Esophagus mucosa (tissue), 1 donor: ENCODE measurements at regions not wholly inside any gene's neighbourhood (a gene's known extent, or its start where the extent isn't known, plus 50 kb on each side); places are given as distances from the start of the nearest gene placed in this dataset.

Experiments used
- ATAC-seq: fragments of 200-7000 bp; cut with Tn5 transposase; one replicate; pipeline ENCODE4 v1.9.1; 2020
- donor health status: DM: yes; HTN: yes; CAD: no.

DNA sequence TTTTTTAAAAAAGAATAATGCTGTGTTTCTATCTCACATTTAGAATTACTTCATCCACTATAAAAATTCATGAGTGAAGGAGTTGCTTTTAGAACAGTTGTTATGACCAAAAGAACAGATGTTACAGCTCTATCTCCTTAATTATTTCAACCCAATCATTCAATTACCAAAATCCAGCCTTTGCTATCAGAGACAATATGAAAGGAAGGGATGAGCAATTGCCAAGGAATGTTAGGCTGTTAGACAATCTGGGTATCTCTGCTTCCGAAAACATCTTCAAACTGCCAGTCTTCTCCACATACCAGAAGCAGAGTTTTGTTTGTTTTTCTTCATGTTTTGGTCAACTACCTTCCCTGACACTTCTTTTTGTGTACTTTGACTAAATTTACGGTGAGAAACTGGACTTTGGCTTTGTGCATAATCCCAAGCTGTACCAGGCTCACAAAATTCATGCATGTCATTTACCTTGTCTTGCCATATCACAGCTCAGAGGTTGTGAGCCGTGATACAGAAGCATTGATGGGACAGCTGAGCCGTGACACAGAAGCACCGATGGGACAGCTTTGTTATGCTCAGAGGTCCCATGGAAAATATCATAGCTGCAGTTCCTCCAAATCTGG lies 405.5 kb downstream of the KIF4B start:
- no peak for ATAC-seq

DNA sequence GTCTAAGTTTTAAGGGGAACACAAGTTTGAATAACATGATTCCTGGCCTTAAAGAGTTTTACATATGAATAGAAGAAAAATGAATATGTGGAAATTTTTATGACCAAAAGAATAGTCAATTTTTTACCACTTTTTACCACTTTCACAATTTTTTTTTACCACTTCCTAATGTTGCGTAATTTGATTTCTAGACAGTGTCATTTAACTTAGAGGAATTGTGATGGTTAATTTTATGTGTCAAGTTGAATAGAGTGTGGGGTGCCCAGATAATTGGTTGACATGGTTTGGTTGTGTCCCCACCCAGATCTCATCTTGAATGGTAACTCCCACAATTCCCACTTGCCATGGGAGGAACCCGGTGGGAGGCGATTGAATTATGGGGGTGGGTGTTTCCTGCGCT lies 416.6 kb downstream of the KIF4B start:
- no peak for ATAC-seq

DNA sequence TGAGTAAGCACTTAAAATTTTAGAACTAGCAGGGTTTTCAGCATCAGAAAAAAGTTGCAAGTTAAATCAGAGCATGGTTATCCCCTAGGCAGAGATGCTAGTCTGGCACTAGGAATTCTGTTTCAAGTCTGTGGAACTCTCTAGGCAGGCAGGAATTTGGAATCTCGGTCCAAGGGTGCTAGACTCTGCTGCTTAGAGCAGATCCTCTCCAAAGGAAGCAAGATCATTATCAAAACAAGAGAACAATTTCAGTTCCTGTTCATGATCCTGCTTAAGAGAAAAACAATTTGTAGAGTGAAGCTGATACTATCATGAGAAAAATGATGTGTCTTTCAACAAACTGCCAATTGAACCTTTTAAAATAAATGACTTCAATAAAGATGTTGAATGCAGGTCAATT lies 420.7 kb downstream of the KIF4B start:
- no peak for ATAC-seq

DNA sequence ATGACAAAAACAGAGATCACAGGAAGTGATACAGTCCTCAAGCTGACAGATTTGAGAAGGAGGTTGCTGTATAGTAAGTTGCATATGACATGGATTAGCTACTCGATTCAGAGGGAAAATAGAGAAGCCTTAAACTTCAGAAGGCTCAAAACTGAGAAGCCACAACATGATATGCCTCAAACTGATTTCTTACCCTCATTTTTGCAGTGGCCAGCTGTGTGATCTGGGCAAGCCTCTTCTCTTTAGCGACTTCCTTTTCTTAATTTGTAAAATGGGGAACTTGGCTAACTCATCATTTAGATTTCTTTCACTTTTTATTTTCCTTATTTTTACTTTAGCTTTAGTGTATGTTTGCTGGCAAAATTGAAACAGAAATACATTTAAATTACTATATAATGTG lies 421.1 kb downstream of the KIF4B start:
- ATAC-seq = no peak

DNA sequence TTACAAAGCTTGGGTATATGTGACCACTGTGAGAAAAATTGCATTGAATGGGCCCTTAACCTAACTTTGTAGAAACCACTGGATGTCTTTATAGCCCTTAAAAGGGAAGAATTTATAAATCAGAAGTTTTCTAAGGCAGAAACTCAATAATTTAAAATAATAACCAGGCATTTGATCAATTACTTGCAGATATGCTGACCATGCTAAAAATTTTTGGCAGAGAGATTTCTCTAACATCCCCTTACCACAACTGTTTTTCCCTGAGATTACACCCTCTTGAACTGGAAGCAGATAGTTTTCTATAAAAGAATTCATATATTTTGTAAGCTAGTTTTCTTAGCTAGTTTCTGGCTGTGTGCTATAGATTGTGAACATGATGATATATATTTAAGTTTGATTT lies 428.3 kb downstream of the KIF4B start:
- no peak for ATAC-seq

DNA sequence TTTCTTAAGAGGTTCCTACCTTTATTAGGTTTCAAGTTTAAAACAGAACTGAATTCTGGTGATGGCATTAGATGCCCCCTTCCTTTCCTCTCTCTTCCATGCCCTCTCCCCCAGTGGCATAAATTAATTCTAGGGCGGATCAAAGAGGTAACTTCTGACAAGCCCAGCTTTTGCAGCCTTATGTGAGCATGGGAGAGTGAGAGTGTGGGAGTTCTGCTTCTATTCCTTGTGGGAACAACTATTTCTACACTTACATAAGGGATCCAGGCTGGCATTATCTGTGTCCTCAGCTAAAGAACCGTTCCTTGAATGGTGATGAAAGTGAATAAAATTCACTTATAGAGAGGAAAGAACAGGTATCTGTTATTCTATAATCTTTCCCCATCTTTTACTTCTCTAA lies 437.6 kb downstream of the KIF4B start:
- no peak for ATAC-seq

DNA sequence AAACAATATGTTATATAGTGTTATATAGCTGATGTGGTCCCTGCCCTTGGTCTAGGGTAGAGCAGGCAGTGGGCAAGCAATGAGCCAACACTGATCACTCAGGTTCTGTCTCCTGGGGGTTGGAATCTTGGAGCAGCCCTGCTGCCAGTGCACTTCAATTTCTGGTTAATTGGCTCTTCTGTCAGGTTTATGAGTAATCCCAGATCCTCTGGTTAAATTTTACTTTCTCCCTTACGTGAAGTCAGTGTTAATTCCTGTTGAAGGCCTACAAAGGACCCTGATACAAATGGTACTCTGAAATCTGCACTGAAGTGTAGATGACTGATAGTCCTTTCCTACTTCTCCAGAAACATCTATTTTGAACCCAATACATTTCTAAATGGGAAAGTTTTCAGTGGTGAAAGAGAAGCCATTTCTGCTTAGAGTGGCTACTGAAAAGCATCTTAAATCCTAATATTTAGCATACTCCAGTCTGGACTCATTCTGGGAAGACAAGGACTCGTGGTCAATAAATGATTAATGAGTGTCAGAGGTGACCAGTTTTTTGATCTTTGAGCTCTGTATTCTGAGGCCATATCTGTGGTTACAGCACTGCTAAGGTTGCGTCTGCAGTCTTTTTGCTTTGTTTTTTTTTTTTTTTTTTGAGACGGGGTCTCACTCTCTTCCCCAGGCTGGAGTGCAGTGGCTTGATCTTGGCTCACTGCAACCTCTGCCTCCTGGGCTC lies 442.4 kb downstream of the KIF4B start:
- ATAC-seq = no peak

DNA sequence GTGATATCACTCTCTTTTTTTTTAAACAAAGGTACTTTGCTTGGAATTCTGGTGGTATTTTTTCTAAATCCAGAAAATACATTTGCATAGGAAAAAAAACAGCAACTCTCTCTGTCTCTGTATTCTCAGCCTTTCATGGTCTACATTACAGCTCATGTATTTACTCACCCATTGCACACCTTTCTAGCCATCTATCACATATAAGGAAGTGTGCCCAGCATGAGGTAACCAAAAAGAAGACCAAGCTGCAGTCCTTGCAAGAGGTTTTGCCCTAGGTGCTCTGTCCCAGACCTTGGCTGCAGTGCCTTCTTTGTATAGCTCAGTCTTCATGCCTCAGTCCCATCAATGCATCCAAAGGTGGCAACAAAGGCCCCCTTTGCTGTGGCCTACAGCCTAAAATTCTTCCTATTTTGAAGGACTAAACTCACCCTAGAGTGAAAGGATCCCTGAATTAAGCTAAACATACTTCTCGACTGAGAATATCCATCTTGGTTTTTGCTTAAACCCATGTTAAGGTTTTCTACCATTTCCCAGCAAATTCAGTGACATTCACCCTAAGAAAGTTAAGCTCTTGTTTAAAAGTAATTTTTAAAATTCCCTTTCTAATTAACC lies 446.4 kb downstream of the KIF4B start:
- no peak for ATAC-seq

DNA sequence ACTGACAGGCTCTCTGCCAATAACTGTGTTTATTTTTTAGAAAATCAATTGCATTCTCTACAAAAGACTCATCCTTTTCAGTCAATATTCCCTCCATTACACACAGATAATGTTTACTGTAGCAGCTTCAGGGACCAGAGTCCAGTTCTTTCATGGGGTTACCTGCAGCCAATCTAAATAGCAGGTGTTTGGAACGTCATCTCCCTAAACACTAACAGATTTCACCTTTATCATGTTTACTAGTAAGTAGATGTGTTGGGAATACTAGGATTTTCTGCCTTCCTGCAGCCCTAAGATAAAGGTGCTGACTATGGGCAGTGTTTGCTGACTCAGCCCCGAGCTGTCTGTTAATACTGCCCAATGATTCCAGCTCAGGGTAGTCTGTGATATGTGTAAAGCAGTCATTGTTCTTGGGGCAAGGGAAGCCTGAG lies 447.0 kb downstream of the KIF4B start:
- no peak for ATAC-seq

DNA sequence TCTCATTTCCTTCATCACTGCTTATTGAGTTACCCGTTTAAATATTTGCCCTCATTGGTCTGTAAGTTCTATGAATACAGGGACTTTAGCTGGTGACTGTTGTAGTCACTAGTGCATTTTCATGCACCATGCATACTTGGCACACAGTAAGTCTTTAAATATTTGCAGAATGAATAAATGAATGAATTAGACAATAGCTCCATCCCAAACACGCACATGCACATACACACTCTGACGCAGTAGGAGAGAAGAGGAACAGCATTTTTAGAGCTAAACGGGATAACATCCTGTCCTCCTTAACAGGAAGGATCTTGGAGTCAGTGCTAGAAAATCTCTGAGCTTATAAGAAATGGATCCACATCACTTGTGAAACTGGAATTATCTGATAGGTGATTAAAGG lies 447.7 kb downstream of the KIF4B start:
- no peak for ATAC-seq

DNA sequence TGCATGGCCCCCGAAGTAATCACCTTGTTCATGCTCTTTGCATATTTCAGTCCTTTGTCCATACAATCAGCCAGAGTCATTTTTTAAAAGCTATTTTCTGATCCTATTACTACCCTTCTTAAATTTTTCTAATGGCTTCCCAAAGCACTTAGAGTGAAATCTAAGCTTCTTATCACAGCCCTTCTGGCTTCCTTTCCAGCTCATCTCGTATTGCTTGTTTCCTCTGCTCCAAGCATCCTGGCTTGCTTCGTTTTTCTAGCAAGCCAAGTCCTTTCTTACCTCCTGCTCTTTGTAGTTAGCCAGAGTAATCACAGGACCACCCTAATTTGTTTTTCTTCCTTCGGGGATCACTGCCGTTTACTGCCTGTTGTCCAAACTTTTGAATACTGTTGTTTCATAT lies 453.3 kb downstream of the KIF4B start:
- no peak for ATAC-seq

DNA sequence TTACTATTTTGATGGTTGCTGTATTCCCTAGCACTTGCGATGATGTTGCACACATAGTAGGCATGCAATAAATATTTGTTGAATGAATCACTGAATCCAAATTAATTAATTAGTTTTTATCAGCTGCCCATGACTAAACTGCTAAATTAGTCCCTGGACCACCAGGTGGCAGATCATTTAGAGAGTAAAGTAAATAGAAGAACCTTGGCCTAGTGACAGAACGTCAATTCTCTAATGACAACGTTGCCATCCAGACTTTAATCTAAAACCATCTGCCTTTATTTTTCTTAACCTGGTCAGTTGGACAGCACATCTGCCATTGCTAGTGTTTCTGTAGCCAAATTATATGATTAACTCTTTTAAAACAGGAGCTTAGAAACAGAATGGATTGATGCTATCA lies 457.5 kb downstream of the KIF4B start:
- ATAC-seq = no peak

DNA sequence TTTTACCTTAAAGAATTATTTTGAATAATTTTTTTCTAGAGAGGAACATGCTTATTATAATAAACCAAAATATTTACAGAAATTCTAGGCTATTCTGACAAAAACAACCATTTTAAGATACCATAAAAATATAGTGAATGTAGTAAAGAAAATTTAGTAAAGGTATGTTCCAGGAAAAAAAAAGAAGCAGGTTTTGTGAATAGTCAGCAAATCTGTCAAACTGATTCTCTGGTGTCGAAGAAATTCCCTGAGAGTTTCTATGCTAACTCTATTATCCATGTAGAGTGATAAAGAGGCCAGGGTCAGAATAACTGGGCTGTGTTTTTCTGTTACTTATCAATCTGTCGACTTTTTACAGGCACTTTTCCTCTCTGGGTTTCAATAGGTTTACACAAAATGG lies 459.2 kb downstream of the KIF4B start:
- no peak for ATAC-seq

DNA sequence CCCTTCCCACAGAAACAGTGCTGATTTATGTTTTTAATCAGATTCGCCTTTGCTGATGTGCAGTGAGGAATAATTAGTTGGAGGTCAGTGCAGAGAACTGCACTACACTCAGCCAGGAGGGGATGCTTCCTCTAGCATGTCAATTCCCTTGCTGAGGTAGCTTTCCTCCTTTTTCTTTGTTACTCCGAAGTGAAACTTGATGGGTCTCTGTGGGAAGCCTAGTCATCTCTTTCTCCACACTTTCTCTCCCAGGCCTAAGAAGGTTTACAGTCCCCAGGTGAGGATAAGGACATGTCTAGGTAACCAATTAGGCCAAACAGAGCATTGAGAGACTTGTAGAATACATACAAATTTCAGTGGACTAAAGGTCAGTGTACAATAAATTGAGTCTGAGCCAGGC lies 461.8 kb downstream of the KIF4B start:
- no peak for ATAC-seq

DNA sequence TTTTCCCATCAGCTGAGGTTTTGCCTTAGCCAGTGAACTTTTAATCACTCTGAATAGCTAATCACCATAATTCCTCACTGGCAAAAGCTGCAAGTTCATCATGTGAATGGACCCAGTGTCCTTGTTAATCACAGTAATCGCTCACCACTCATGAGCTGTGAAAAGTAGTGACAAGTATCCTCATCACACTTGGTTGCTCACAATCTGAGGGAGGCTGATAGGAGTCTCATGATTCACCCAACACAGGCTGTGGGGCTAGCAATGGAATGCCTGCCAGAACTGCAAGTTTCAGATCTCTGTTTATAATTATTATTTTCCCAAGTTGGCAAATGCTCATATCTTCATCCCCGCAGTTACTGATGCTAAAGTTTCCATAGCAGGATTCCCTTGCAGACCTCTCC lies 467.2 kb downstream of the KIF4B start:
- ATAC-seq = no peak

DNA sequence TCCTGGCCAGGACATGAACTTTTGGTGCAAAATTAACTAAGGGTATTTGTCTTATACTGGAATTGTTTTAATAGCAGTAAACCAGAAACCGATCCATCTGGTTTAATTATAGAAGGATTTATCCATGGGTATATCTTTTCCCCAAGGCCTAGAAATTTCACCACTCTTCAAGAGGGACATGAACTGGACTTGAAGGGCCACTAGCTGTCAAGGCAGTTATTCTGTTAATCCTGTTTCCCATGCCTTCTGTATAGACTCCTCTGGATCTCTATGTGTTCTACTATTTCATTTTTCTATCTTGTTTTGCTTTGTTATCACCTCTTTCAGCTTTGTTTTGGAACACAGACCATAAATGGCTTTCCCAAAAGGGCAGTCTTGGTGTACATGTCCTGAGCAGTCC lies 467.6 kb downstream of the KIF4B start:
- no peak for ATAC-seq

DNA sequence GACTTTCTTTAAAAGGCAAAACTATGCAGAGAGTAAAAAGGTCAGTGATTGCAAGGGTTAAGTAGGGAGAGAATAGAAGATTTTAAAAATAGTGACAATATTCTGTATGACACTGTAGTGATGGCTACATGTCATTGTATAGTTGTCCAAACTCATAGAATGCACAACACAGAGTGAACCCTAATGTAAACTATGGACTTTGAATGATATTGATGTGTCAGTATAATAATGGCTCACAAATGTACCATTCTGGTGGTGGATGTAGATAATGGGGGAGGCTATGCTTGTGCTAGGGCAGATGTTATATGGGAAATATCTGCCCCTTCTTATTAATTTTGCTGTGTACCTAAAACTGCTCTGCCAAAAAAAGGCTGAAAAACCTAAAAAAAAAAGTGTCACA lies 468.9 kb downstream of the KIF4B start:
- no peak for ATAC-seq

DNA sequence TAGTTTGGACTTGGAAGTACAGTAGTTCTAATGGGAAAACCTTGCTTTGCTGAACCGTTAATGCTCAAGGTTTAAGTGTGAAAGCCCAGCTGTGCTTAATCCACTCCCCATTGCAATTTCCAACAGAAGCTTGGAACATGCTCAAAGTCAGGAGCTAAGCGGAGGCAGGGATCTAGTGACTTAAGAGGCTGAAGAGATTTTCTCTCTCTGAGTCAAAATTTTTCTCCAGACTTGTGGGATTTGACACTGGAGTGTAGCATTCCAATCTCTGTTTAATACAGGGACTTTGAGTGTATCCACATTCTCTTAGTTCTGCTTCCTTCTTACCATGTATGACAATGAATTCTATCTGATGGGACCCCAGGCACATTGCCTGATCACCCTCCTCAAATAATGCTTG lies 471.8 kb downstream of the KIF4B start:
- ATAC-seq = no peak

DNA sequence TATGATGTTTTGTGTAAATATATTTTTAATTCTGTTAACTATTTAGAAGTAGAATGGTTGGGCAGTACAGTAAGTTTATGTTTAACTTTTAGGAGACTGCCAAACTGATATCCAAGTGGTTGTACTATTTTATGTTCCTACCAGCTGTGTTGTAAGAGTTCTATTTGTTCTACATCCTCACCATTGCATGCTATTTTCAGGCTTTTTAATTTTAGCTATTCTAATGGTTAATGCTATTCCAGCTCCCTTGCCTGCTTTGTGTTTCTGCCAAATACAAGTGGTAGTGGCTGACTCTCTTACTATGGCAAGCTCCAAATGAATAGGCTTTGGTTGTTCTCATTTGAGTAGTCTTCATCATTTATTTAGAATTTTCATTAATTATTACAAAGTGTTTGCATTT lies 476.4 kb downstream of the KIF4B start:
- ATAC-seq = no peak

DNA sequence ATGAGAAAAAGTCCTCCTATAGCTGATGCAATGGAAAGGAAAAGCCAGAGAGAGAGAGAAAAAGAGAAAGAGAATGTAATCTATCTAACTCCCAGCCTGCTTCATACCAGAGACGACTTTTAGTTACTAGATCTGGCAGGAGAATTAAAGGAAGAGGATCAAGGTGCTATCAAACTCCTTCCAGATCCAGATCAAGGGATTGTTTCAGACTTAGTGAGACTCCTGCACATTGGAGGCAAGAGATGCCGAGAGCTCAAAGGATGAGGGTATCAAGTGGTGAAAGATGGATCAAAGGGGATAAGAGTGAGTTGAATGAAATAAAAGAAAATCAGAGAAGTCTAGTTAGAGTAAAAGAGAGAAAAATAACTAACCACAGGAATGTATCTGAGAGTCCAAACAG lies 478.6 kb downstream of the KIF4B start:
- no peak for ATAC-seq

DNA sequence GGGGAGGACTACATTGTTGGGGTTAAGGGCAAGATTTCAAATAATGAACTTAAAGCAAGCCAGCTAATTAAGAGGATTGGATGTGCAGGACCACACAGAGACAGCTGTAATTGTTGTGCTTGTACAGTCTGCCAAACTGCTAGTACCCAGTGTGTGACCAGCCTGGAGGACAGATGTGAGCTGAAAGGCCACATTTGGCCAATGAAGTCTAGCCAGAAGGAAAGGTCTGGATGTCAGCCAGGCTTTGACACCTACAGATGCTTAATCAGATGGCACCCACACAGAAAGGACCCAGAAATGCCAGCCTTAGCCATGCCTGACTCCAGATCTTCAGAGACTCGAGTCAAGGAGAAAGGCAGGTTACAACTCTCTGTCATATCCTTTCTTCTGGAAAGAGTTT lies 491.1 kb downstream of the KIF4B start:
- no peak for ATAC-seq

DNA sequence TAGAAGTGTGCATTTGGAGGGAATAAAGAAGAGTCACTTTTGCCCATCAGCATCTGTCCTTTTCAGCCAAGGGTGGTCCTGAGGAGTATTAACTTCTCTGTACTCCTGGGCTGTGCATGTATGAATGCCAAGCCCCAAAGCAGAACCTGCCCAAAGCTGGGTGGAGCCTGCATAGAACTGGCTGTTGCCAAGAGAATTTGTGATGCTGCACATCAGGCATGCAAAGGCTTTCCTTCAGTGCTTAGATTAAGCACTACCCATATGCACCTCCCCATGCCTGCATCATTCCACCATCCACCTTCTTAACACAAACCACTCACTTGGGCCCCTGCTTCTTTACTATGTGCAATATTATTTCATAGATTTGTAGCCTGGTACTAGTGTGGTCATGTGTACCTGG lies 493.8 kb downstream of the KIF4B start:
- ATAC-seq = no peak

DNA sequence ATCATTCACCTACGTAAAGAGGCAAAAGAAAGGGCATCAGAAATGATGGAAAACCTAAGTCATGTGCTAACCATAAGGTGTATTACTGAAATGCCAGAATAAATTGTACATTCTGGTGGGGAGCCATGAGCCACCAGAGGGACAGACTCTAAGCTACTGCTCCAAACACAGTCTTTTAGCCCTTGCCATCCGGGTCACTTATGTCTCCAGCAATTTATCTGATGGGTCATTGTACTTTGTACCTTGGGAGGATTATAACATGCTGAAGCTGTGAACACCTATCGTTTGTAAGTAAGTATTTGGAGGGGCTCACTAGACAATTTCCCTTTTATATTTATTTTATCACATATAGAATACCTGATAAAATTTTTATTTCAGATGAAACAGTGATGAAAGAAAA lies 495.1 kb downstream of the KIF4B start:
- ATAC-seq = no peak

DNA sequence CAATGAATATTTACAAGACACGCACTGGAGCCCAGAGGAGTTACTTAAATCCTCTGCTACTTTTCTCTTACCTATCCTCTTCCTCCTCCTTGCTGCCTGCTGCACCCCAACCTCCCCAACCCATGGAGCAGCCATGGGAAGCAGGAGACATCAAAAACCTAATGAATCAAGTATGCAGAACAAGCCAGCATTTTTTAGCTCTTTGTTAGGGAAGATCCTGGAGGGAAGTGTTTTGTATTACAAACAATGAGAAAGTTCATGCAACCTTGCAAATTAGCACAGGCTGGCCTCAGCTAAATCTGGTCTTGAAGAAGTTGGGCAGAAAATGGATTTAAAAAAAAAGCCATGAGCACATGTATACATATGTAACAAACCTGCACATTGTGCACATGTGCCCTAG lies 498.8 kb downstream of the KIF4B start:
- ATAC-seq = no peak
